ENCODE measurements at regions not wholly inside any gene's neighbourhood (a gene's known extent, or its start where the extent isn't known, plus 50 kb on each side); places are given as distances from the start of the nearest gene placed in this dataset.

DNA sequence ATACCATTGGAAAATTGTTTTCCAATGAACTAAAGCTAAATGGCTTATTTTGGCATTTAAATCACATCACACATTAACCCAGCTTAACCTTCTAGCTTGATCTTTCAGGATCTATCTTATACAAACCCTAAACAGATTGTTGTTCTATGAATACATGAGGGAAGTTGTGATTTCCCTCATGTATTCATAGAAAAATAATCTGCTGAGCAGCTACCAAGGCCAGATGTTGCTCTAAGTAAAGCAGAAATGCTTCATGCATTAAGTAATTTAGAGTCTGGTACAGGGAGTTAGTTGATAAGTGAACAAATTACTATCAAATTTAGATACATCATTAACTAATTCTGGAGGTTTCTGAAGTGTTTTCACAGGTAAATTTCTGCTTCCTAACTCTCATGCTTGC is 204.6 kb upstream of the ANO3 start:
- H3K9ac ChIP-seq (ENCODE audit: control insufficient read depth, extremely low read depth, insufficient read depth, low read length): no peak overlapping the region
- FAIRE-seq (no peak), DNase-seq (ENCODE audit: low read depth, low spot score) (no peak)
- no peak overlapping the region for H2AFZ ChIP-seq (ENCODE audit: control insufficient read depth, low read length)
- no peaks in the 10 kb centered on the region for H3K36me3 ChIP-seq (ENCODE audit: control insufficient read depth in 2 of 2, extremely low read depth in 1 of 2, insufficient read depth in 2 of 2, low read length in 2 of 2)
- TF ChIP-seq, protein P1, sequence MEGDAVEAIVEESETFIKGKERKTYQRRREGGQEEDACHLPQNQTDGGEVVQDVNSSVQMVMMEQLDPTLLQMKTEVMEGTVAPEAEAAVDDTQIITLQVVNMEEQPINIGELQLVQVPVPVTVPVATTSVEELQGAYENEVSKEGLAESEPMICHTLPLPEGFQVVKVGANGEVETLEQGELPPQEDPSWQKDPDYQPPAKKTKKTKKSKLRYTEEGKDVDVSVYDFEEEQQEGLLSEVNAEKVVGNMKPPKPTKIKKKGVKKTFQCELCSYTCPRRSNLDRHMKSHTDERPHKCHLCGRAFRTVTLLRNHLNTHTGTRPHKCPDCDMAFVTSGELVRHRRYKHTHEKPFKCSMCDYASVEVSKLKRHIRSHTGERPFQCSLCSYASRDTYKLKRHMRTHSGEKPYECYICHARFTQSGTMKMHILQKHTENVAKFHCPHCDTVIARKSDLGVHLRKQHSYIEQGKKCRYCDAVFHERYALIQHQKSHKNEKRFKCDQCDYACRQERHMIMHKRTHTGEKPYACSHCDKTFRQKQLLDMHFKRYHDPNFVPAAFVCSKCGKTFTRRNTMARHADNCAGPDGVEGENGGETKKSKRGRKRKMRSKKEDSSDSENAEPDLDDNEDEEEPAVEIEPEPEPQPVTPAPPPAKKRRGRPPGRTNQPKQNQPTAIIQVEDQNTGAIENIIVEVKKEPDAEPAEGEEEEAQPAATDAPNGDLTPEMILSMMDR (optimal IDR thresholded peaks at IDR 0.05 in 1 of 3, IDR thresholded peaks at IDR 0.05 in 1 of 3, conservative IDR thresholded peaks at IDR 0.05 in 1 of 3; ENCODE audit: extremely low read depth in 1 of 3, insufficient read depth in 2 of 3, low read length in 3 of 3): no peak
- no peak for TF ChIP-seq EZH2 (IDR thresholded peaks at IDR 0.05; ENCODE audit: low read length)
- H4K20me1 ChIP-seq (ENCODE audit: control insufficient read depth, extremely low read depth, insufficient read depth, low read length): no peaks in the 10 kb centered on the region
- no peaks in the 10 kb centered on the region for H3K79me2 ChIP-seq (ENCODE audit: control insufficient read depth, insufficient read depth, low read length)
- no peaks in the 10 kb centered on the region for H3K27me3 ChIP-seq (ENCODE audit: control insufficient read depth, extremely low read depth, insufficient read depth, low read length)
- no peaks in the 10 kb centered on the region for H3K9me3 ChIP-seq (ENCODE audit: control insufficient read depth, low read depth, low read length)
- H3K4me1 ChIP-seq (ENCODE audit: control insufficient read depth, extremely low read depth, insufficient read depth, low read length): no peaks in the 10 kb centered on the region
- dilution Hi-C loops (cut with MboI; ENCODE audit: extremely low pct_ligation_motif_present, low sequenced_read_pairs): no loop called here
- H3K4me2 ChIP-seq (ENCODE audit: control insufficient read depth, extremely low read depth, insufficient read depth, low read depth, low read length): no peak overlapping the region
- H3K4me3 ChIP-seq (ENCODE audit: control insufficient read depth in 2 of 3, extremely low read depth in 1 of 3, insufficient read depth in 2 of 3, low read depth in 1 of 3, low read length in 3 of 3): no peak overlapping the region
- H3K9me1 ChIP-seq (ENCODE audit: control insufficient read depth, extremely low read depth, insufficient read depth, low read length): no peaks in the 10 kb centered on the region
- H3K27ac ChIP-seq (ENCODE audit: control insufficient read depth, insufficient read depth, low read length): no peak overlapping the region

DNA sequence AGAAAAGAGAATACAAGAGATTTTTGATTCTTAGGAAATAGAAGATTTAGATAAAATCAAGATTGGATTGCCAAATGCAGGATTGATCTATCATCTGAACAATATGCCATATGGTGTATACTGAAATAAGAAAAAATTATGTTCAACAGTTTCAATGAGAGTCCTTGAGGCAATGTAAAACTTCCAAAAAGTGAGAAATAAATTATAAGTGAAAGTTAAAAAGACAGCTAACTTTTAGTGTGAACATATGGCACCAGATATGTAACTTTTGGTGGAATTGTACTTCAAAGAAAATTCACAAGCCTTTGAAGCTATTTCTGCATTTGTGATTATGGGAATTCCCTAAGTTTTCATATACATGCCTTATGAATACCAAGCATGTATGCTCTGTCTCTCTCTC is 200.5 kb upstream of the ANO3 start:
- Histone ChIP-seq H3K4me3 (ENCODE audit: control insufficient read depth in 2 of 3, extremely low read depth in 1 of 3, insufficient read depth in 2 of 3, low read depth in 1 of 3, low read length in 3 of 3) (no peak overlapping the region), H3K9ac (ENCODE audit: control insufficient read depth, extremely low read depth, insufficient read depth, low read length) (no peak overlapping the region), H2AFZ (ENCODE audit: control insufficient read depth, low read length) (no peak overlapping the region), H3K36me3 (ENCODE audit: control insufficient read depth in 2 of 2, extremely low read depth in 1 of 2, insufficient read depth in 2 of 2, low read length in 2 of 2) (no peaks in the 10 kb centered on the region), H3K4me2 (ENCODE audit: control insufficient read depth, extremely low read depth, insufficient read depth, low read depth, low read length) (no peak overlapping the region), H4K20me1 (ENCODE audit: control insufficient read depth, extremely low read depth, insufficient read depth, low read length) (no peaks in the 10 kb centered on the region), H3K79me2 (ENCODE audit: control insufficient read depth, insufficient read depth, low read length) (no peaks in the 10 kb centered on the region), H3K4me1 (ENCODE audit: control insufficient read depth, extremely low read depth, insufficient read depth, low read length) (no peaks in the 10 kb centered on the region), H3K27ac (ENCODE audit: control insufficient read depth, insufficient read depth, low read length) (no peak overlapping the region), H3K27me3 (ENCODE audit: control insufficient read depth, extremely low read depth, insufficient read depth, low read length) (no peaks in the 10 kb centered on the region), H3K9me3 (ENCODE audit: control insufficient read depth, low read depth, low read length) (no peaks in the 10 kb centered on the region), H3K9me1 (ENCODE audit: control insufficient read depth, extremely low read depth, insufficient read depth, low read length) (no peaks in the 10 kb centered on the region)
- TF ChIP-seq EZH2 (IDR thresholded peaks at IDR 0.05; ENCODE audit: low read length): no peak
- TF ChIP-seq, protein P1 (optimal IDR thresholded peaks at IDR 0.05 in 1 of 3, IDR thresholded peaks at IDR 0.05 in 1 of 3, conservative IDR thresholded peaks at IDR 0.05 in 1 of 3; ENCODE audit: extremely low read depth in 1 of 3, insufficient read depth in 2 of 3, low read length in 3 of 3): no peak
- FAIRE-seq (no peak), DNase-seq (ENCODE audit: low read depth, low spot score) (no peak)
- dilution Hi-C loops (cut with MboI; ENCODE audit: extremely low pct_ligation_motif_present, low sequenced_read_pairs): no loop called here

Data from keratinocyte (primary cell).